ENCODE measurements at regions not wholly inside any gene's neighbourhood (a gene's known extent, or its start where the extent isn't known, plus 50 kb on each side); places are given as distances from the start of the nearest gene placed in this dataset.

- ATAC-seq = no peak
- Mint-ChIP-seq H3K4me3 (no peak overlapping the region), H3K27me3 (ENCODE audit: low read depth) (peaks cover 6% of the 10 kb centered on the region), H3K4me1 (ENCODE audit: low read depth) (no peaks in the 10 kb centered on the region), H3K9me3 (no peaks in the 10 kb centered on the region), H3K36me3 (ENCODE audit: insufficient read depth) (no peaks in the 10 kb centered on the region)
- no peak for DNase-seq
These were observed 193.7 kb downstream of the TTC39B start for GRCh38 chr9:15113288-15113687.

- no peaks in the 10 kb centered on the region for H3K36me3 Mint-ChIP-seq (ENCODE audit: insufficient read depth)
- no peaks in the 10 kb centered on the region for H3K9me3 Mint-ChIP-seq
- peaks cover 8% of the 10 kb centered on the region for H3K27me3 Mint-ChIP-seq (ENCODE audit: low read depth)
- no peak overlapping the region for H3K4me3 Mint-ChIP-seq
- DNase-seq = no peak
- ATAC-seq = no peak
- H3K4me1 Mint-ChIP-seq (ENCODE audit: low read depth) = no peaks in the 10 kb centered on the region
These were observed 195.9 kb downstream of the TTC39B start for GRCh38 chr9:15111071-15111470.

- Mint-ChIP-seq H3K27me3 (ENCODE audit: low read depth) (peaks cover 11% of the 10 kb centered on the region), H3K4me3 (no peak overlapping the region), H3K36me3 (ENCODE audit: insufficient read depth) (no peaks in the 10 kb centered on the region), H3K9me3 (no peaks in the 10 kb centered on the region), H3K4me1 (ENCODE audit: low read depth) (no peaks in the 10 kb centered on the region)
- ATAC-seq = peak; percentile 46 to 61
- peak; percentile 11 for DNase-seq
These were observed 194.7 kb upstream of the FREM1 start for GRCh38 chr9:15104826-15105420.

GRCh38 chr9:15103290-15103689, 193.1 kb upstream of the FREM1 start:
- Mint-ChIP-seq H3K4me3 (no peak overlapping the region), H3K36me3 (ENCODE audit: insufficient read depth) (no peaks in the 10 kb centered on the region), H3K9me3 (no peaks in the 10 kb centered on the region), H3K4me1 (ENCODE audit: low read depth) (no peaks in the 10 kb centered on the region), H3K27me3 (ENCODE audit: low read depth) (peaks cover 11% of the 10 kb centered on the region)
- ATAC-seq (no peak), DNase-seq (no peak)

- no peaks in the 10 kb centered on the region for H3K9me3 Mint-ChIP-seq
- H3K4me3 Mint-ChIP-seq = no peak overlapping the region
- H3K27me3 Mint-ChIP-seq (ENCODE audit: low read depth) = peaks cover 22% of the 10 kb centered on the region
- no peaks in the 10 kb centered on the region for H3K4me1 Mint-ChIP-seq (ENCODE audit: low read depth)
- H3K36me3 Mint-ChIP-seq (ENCODE audit: insufficient read depth) = no peaks in the 10 kb centered on the region
- no peak for ATAC-seq
- no peak for DNase-seq
These were observed 190.9 kb upstream of the FREM1 start for GRCh38 chr9:15101095-15101494.

- H3K9me3 Mint-ChIP-seq = no peaks in the 10 kb centered on the region
- ATAC-seq = no peak
- H3K27me3 Mint-ChIP-seq (ENCODE audit: low read depth) = peaks cover 20% of the 10 kb centered on the region
- no peak for DNase-seq
- H3K36me3 Mint-ChIP-seq (ENCODE audit: insufficient read depth) = no peaks in the 10 kb centered on the region
- no peak overlapping the region for H3K4me3 Mint-ChIP-seq
- no peaks in the 10 kb centered on the region for H3K4me1 Mint-ChIP-seq (ENCODE audit: low read depth)
These were observed 190.3 kb upstream of the FREM1 start for GRCh38 chr9:15100571-15100970.

GRCh38 chr9:15096972-15097371, 186.7 kb upstream of the FREM1 start:
- Mint-ChIP-seq H3K4me3 (no peak overlapping the region), H3K4me1 (ENCODE audit: low read depth) (no peaks in the 10 kb centered on the region), H3K27me3 (ENCODE audit: low read depth) (peaks cover 13% of the 10 kb centered on the region), H3K9me3 (peaks cover 3% of the 10 kb centered on the region), H3K36me3 (ENCODE audit: insufficient read depth) (no peaks in the 10 kb centered on the region)
- ATAC-seq = no peak
- no peak for DNase-seq

GRCh38 chr9:15086778-15087324, 176.6 kb upstream of the FREM1 start:
- no peak for ATAC-seq
- no peaks in the 10 kb centered on the region for H3K9me3 Mint-ChIP-seq
- H3K4me3 Mint-ChIP-seq = no peak overlapping the region
- H3K36me3 Mint-ChIP-seq (ENCODE audit: insufficient read depth) = no peaks in the 10 kb centered on the region
- no peaks in the 10 kb centered on the region for H3K27me3 Mint-ChIP-seq (ENCODE audit: low read depth)
- no peaks in the 10 kb centered on the region for H3K4me1 Mint-ChIP-seq (ENCODE audit: low read depth)
- DNase-seq = no peak

GRCh38 chr9:15086156-15086763, 176.0 kb upstream of the FREM1 start:
- ATAC-seq = no peak
- H3K9me3 Mint-ChIP-seq = no peaks in the 10 kb centered on the region
- no peak overlapping the region for H3K4me3 Mint-ChIP-seq
- H3K4me1 Mint-ChIP-seq (ENCODE audit: low read depth) = no peaks in the 10 kb centered on the region
- no peaks in the 10 kb centered on the region for H3K27me3 Mint-ChIP-seq (ENCODE audit: low read depth)
- H3K36me3 Mint-ChIP-seq (ENCODE audit: insufficient read depth) = no peaks in the 10 kb centered on the region
- no peak for DNase-seq

- Mint-ChIP-seq H3K4me3 (no peak overlapping the region), H3K9me3 (no peaks in the 10 kb centered on the region), H3K36me3 (ENCODE audit: insufficient read depth) (no peaks in the 10 kb centered on the region), H3K4me1 (ENCODE audit: low read depth) (no peaks in the 10 kb centered on the region), H3K27me3 (ENCODE audit: low read depth) (peaks cover 5% of the 10 kb centered on the region)
- ATAC-seq (no peak), DNase-seq (no peak)
These were observed 171.0 kb upstream of the FREM1 start for GRCh38 chr9:15081021-15081753.

GRCh38 chr9:15080401-15080800, 170.2 kb upstream of the FREM1 start:
- Mint-ChIP-seq H3K27me3 (ENCODE audit: low read depth) (peaks cover 5% of the 10 kb centered on the region), H3K9me3 (no peaks in the 10 kb centered on the region), H3K4me3 (no peak overlapping the region), H3K36me3 (ENCODE audit: insufficient read depth) (no peaks in the 10 kb centered on the region), H3K4me1 (ENCODE audit: low read depth) (no peaks in the 10 kb centered on the region)
- DNase-seq (no peak), ATAC-seq (no peak)

GRCh38 chr9:15079989-15080388, 169.8 kb upstream of the FREM1 start:
- DNase-seq (no peak), ATAC-seq (no peak)
- Mint-ChIP-seq H3K4me3 (no peak overlapping the region), H3K4me1 (ENCODE audit: low read depth) (no peaks in the 10 kb centered on the region), H3K9me3 (peaks cover 3% of the 10 kb centered on the region), H3K36me3 (ENCODE audit: insufficient read depth) (no peaks in the 10 kb centered on the region), H3K27me3 (ENCODE audit: low read depth) (peaks cover 5% of the 10 kb centered on the region)

- H3K27me3 Mint-ChIP-seq (ENCODE audit: low read depth) = peaks cover 5% of the 10 kb centered on the region
- no peak for DNase-seq
- no peak overlapping the region for H3K4me3 Mint-ChIP-seq
- no peaks in the 10 kb centered on the region for H3K4me1 Mint-ChIP-seq (ENCODE audit: low read depth)
- no peak for ATAC-seq
- peaks cover 4% of the 10 kb centered on the region for H3K9me3 Mint-ChIP-seq
- no peaks in the 10 kb centered on the region for H3K36me3 Mint-ChIP-seq (ENCODE audit: insufficient read depth)
These were observed 167.9 kb upstream of the FREM1 start for GRCh38 chr9:15077946-15078729.

- H3K36me3 Mint-ChIP-seq (ENCODE audit: insufficient read depth) = no peaks in the 10 kb centered on the region
- no peaks in the 10 kb centered on the region for H3K4me1 Mint-ChIP-seq (ENCODE audit: low read depth)
- H3K9me3 Mint-ChIP-seq = peaks cover 4% of the 10 kb centered on the region
- peaks cover 7% of the 10 kb centered on the region for H3K27me3 Mint-ChIP-seq (ENCODE audit: low read depth)
- H3K4me3 Mint-ChIP-seq = no peak overlapping the region
- ATAC-seq (no peak), DNase-seq (no peak)
These were observed 163.4 kb upstream of the FREM1 start for GRCh38 chr9:15073620-15074019.
